ENCODE measurements at regions not wholly inside any gene's neighbourhood (a gene's known extent, or its start where the extent isn't known, plus 50 kb on each side); places are given as distances from the start of the nearest gene placed in this dataset.

- TF ChIP-seq ZNF592 (IDR thresholded peaks at IDR 0.05): no peak
- TF ChIP-seq MLLT1 (IDR thresholded peaks at IDR 0.05): no peak
Observed at GRCh38 chr6:51490101-51490500, 597.3 kb downstream of the PKHD1 start (continued).

- RAD21 ChIA-PET (ENCODE audit: unreplicated experiment): no interaction called here
- Histone ChIP-seq H3K4me2 (ENCODE audit: control insufficient read depth, insufficient read depth) (no peak overlapping the region), H3K27ac (ENCODE audit: control insufficient read depth, insufficient read depth) (no peak overlapping the region), H3K9ac (ENCODE audit: control insufficient read depth, insufficient read depth, low read length) (no peak overlapping the region), H3K4me1 (ENCODE audit: control insufficient read depth, insufficient read depth, low read length) (no peaks in the 10 kb centered on the region), H3K79me2 (ENCODE audit: control insufficient read depth, insufficient read depth, low read length) (no peaks in the 10 kb centered on the region), H2AFZ (ENCODE audit: control insufficient read depth, low read depth, low read length) (no peak overlapping the region), H3K27me3 (replicated peaks in 1 of 2; ENCODE audit: control insufficient read depth in 2 of 2, insufficient read depth in 2 of 2, low read length in 1 of 2) (no peaks in the 10 kb centered on the region), H3K36me3 (ENCODE audit: control insufficient read depth in 2 of 2, insufficient read depth in 2 of 2, low read length in 1 of 2) (no peaks in the 10 kb centered on the region), H4K20me1 (ENCODE audit: control insufficient read depth, insufficient read depth) (no peaks in the 10 kb centered on the region), H3K9me3 (replicated peaks; ENCODE audit: control insufficient read depth, insufficient read depth, low read length) (no peaks in the 10 kb centered on the region), H3K4me3 (no peak overlapping the region)
- no peak for DNase-seq (ENCODE audit: low read depth, low spot score)
- intact Hi-C loops (cut with micrococcal nuclease; ENCODE audit: unreplicated experiment): no loop called here
- no peak for FAIRE-seq
- peak; percentile 59; the same call in 2 of the 3 replicates for ATAC-seq
- no TSS peak for BruUV-seq (replicated peaks)
- in situ Hi-C loops (cut with MboI): no loop called here
- POLR2A ChIA-PET: interaction anchor here (0.9 kb wide), 1 partner anchor 16 kb away, joined by 4 read pairs; no protein-coding TSS in a partner anchor
- 1% methylated on average over 5 of the region's 5 CpGs for WGBS (ENCODE audit: insufficient coverage, insufficient replicate concordance, low lambda C conversion rate, missing lambda C conversion rate)
- CTCF ChIA-PET: interaction anchor here (1.1 to 2.2 kb wide), 2 partner anchors 34 to 38 kb away, joined by 3 to 4 read pairs; no protein-coding TSS in a partner anchor
- SMC1A ChIA-PET (ENCODE audit: uncharacterized antibody, unreplicated experiment): interaction anchor here (1.2 to 1.3 kb wide), 2 partner anchors 13 to 30 kb away, joined by 3 read pairs; no protein-coding TSS in a partner anchor
- TF ChIP-seq KDM1A (IDR thresholded peaks at IDR 0.05; ENCODE audit: borderline replicate concordance) (no peak), CREB1 (IDR thresholded peaks at IDR 0.05; ENCODE audit: low read depth) (no peak), CTCF (IDR thresholded peaks at IDR 0.05 in 2 of 3, conservative IDR thresholded peaks at IDR 0.05 in 1 of 3; ENCODE audit: control insufficient read depth in 2 of 3, extremely low read depth in 1 of 3, insufficient read depth in 1 of 3, low read depth in 3 of 3, low read length in 3 of 3) (peak in 2 of 3 experiments; percentile 14 to 31; a peak in 1 of 6 replicates), RFX5 (IDR thresholded peaks at IDR 0.05; ENCODE audit: low read depth, low read length) (no peak)
Observed at GRCh38 chr6:51494342-51494741, 593.1 kb downstream of the PKHD1 start.

Measured in GM12878 (cell line).